NCI-H460 (cell line): ENCODE measurements at regions not wholly inside any gene's neighbourhood (a gene's known extent, or its start where the extent isn't known, plus 50 kb on each side); places are given as distances from the start of the nearest gene placed in this dataset.

Experiments
- DNase-seq: peaks from one replicate; pipeline ENCODE4 v3.0.0-alpha.2; 2016; ENCODE audit warnings: low read depth; ENCODE audit errors: extremely low read depth

GRCh38 chr4:71236226-71236625 lies 102.6 kb upstream of the SLC4A4 start:
- DNase-seq = no peak

GRCh38 chr4:71237641-71238040 lies 101.2 kb upstream of the SLC4A4 start:
- DNase-seq = no peak

- no peak for DNase-seq
Observed at GRCh38 chr4:71239365-71239764, 99.5 kb upstream of the SLC4A4 start.

- no peak for DNase-seq
Observed at GRCh38 chr4:71240094-71240493, 98.7 kb upstream of the SLC4A4 start.

- no peak for DNase-seq
Observed at GRCh38 chr4:71241501-71242288, 97.1 kb upstream of the SLC4A4 start.

- DNase-seq = no peak
Observed at GRCh38 chr4:71243091-71243833, 95.6 kb upstream of the SLC4A4 start.

GRCh38 chr4:71247706-71248105 lies 91.1 kb upstream of the SLC4A4 start:
- DNase-seq = no peak

GRCh38 chr4:71251261-71251660 lies 87.6 kb upstream of the SLC4A4 start:
- DNase-seq = no peak

- no peak for DNase-seq
Observed at GRCh38 chr4:71253545-71253944, 85.3 kb upstream of the SLC4A4 start.

- DNase-seq = no peak
Observed at GRCh38 chr4:71254451-71255012, 84.3 kb upstream of the SLC4A4 start.

- no peak for DNase-seq
Observed at GRCh38 chr4:71255976-71256375, 82.8 kb upstream of the SLC4A4 start.

GRCh38 chr4:71257761-71258160 lies 81.1 kb upstream of the SLC4A4 start:
- no peak for DNase-seq

- no peak for DNase-seq
Observed at GRCh38 chr4:71258323-71258722, 80.5 kb upstream of the SLC4A4 start.

- no peak for DNase-seq
Observed at GRCh38 chr4:71259280-71259679, 79.5 kb upstream of the SLC4A4 start.

GRCh38 chr4:71259911-71260331 lies 78.9 kb upstream of the SLC4A4 start:
- DNase-seq = no peak

- DNase-seq = no peak
Observed at GRCh38 chr4:71260544-71260943, 78.3 kb upstream of the SLC4A4 start.

GRCh38 chr4:71261001-71261400 lies 77.8 kb upstream of the SLC4A4 start:
- DNase-seq = no peak

GRCh38 chr4:71261633-71262121 lies 77.1 kb upstream of the SLC4A4 start:
- DNase-seq = no peak

GRCh38 chr4:71262161-71262560 lies 76.7 kb upstream of the SLC4A4 start:
- no peak for DNase-seq

- no peak for DNase-seq
Observed at GRCh38 chr4:71266090-71266794, 72.6 kb upstream of the SLC4A4 start.

- DNase-seq = no peak
Observed at GRCh38 chr4:71267244-71267643, 71.6 kb upstream of the SLC4A4 start.
